CD14-positive monocyte (primary cell): ENCODE measurements at regions not wholly inside any gene's neighbourhood (a gene's known extent, or its start where the extent isn't known, plus 50 kb on each side); places are given as distances from the start of the nearest gene placed in this dataset.

Experiments used
- DNase-seq, 3 donors: peaks; one replicate each; pipeline ENCODE4 v3.0.0-alpha.2; 2011 to 2022
- H2AFZ ChIP-seq: 2 replicates; pipeline ENCODE4 v1.6.0; 2012; ENCODE audit warnings: mild to moderate bottlenecking, low read depth, low read length, inconsistent platforms; ENCODE audit not compliant: insufficient read depth, poor library complexity, severe bottlenecking
- H3K27ac ChIP-seq, 2 donors: 1 replicate in 1 of 2; 2 replicates in 1 of 2; pipeline ENCODE4 v1.5.1; 2012 to 2013; ENCODE audit warnings: low read length in 2 of 2, control low read depth in 1 of 2, inconsistent platforms in 1 of 2, low read depth in 1 of 2, mild to moderate bottlenecking in 1 of 2
- H3K27me3 ChIP-seq, 2 donors: one replicate each; pipeline versions ENCODE4 v1.6.0 to v1.6.1; 2011 to 2013; ENCODE audit warnings: low read length in 2 of 2; ENCODE audit not compliant: control insufficient read depth in 2 of 2, insufficient read depth in 2 of 2
- H3K36me3 ChIP-seq, 2 donors: replicated peaks in 1 of 2; 1 replicate in 1 of 2; 2 replicates in 1 of 2; pipeline versions ENCODE4 v1.5.1 to v1.6.1; 2012 to 2013; ENCODE audit warnings: low read length in 2 of 2, control low read depth in 1 of 2, inconsistent platforms in 1 of 2, mild to moderate bottlenecking in 1 of 2; ENCODE audit not compliant: insufficient read depth in 2 of 2, control insufficient read depth in 1 of 2
- H3K4me1 ChIP-seq, 2 donors: 1 replicate in 1 of 2; 2 replicates in 1 of 2; pipeline versions ENCODE4 v1.5.1 to v1.6.1; 2012 to 2013; ENCODE audit warnings: low read length in 2 of 2, control low read depth in 1 of 2, inconsistent platforms in 1 of 2, mild to moderate bottlenecking in 1 of 2, moderate library complexity in 1 of 2; ENCODE audit not compliant: insufficient read depth in 2 of 2, control insufficient read depth in 1 of 2
- H3K4me2 ChIP-seq: replicated peaks from 2 replicates; pipeline ENCODE3; 2012; ENCODE audit warnings: low read length, moderate library complexity, mild to moderate bottlenecking; ENCODE audit not compliant: poor library complexity, severe bottlenecking; ENCODE audit errors: extremely low read depth
- H3K4me3 ChIP-seq, 3 experiments: fragments of 200-600 bp in 1 of 3; sonication (generic) in 1 of 3; replicated peaks in 1 of 3; 1 replicate in 2 of 3; 2 replicates in 1 of 3; pipeline ENCODE4 v1.5.1; 2011 to 2013; ENCODE audit warnings: low read length in 3 of 3, mild to moderate bottlenecking in 3 of 3, control low read depth in 2 of 3, low read depth in 2 of 3, inconsistent platforms in 1 of 3, moderate library complexity in 1 of 3
- H3K79me2 ChIP-seq: 2 replicates; pipeline ENCODE4 v1.6.0; 2012; ENCODE audit warnings: mild to moderate bottlenecking, control low read depth, inconsistent platforms, low read length, moderate library complexity; ENCODE audit not compliant: insufficient read depth
- H3K9ac ChIP-seq: 2 replicates; pipeline ENCODE4 v1.6.0; 2017; ENCODE audit warnings: low read length, mild to moderate bottlenecking; ENCODE audit not compliant: insufficient read depth, poor library complexity, severe bottlenecking
- H3K9me3 ChIP-seq, 2 donors: replicated peaks in 1 of 2; 1 replicate in 1 of 2; 2 replicates in 1 of 2; pipeline versions ENCODE4 v1.5.1 to v1.6.1; 2012 to 2013; ENCODE audit warnings: low read length in 2 of 2, control low read depth in 1 of 2; ENCODE audit not compliant: control insufficient read depth in 1 of 2, insufficient read depth in 1 of 2
- H4K20me1 ChIP-seq: 2 replicates; pipeline ENCODE4 v1.6.0; 2012; ENCODE audit warnings: mild to moderate bottlenecking, low read length, control low read depth, moderate library complexity; ENCODE audit not compliant: insufficient read depth
- H3K27ac Mint-ChIP-seq, 7 donors: one replicate each; pipeline ENCODE4 v1.8.0; 2020; ENCODE audit warnings: mild to moderate bottlenecking in 7 of 7, mixed read lengths in 7 of 7, moderate library complexity in 6 of 7, inconsistent platforms in 2 of 7
- H3K27me3 Mint-ChIP-seq, 3 donors: one replicate each; pipeline ENCODE4 v1.8.0; 2021 to 2022; ENCODE audit warnings: low read depth in 3 of 3, mild to moderate bottlenecking in 3 of 3, mixed read lengths in 3 of 3, moderate library complexity in 3 of 3, inconsistent platforms in 1 of 3
- H3K36me3 Mint-ChIP-seq, 2 donors: one replicate each; pipeline ENCODE4 v1.8.0; 2020; ENCODE audit warnings: mixed read lengths in 2 of 2, inconsistent platforms in 1 of 2, mild to moderate bottlenecking in 1 of 2
- H3K4me1 Mint-ChIP-seq: one replicate; pipeline ENCODE4 v1.8.0; 2020; ENCODE audit warnings: mild to moderate bottlenecking, mixed read lengths
- H3K4me3 Mint-ChIP-seq, 2 donors: one replicate each; pipeline ENCODE4 v1.8.0; 2020; ENCODE audit warnings: mild to moderate bottlenecking in 2 of 2, mixed read lengths in 2 of 2, moderate library complexity in 1 of 2
- H3K9me3 Mint-ChIP-seq, 7 donors: one replicate each; pipeline ENCODE4 v1.8.0; 2020 to 2022; ENCODE audit warnings: mixed read lengths in 7 of 7, mild to moderate bottlenecking in 6 of 7, moderate library complexity in 6 of 7, inconsistent platforms in 2 of 7
- intact Hi-C, 2 donors: fragments of 100-400 bp; cut with micrococcal nuclease; formaldehyde crosslinking; loops; one replicate each; pipeline versions ENCODE4 v1.15.0 to v1.15.1; 2023
- TF ChIP-seq, protein P1 (sequence below): fragments of 200-600 bp; IDR thresholded peaks from one replicate; pipeline ENCODE4 v1.8.0; 2022; ENCODE audit warnings: antibody characterized with exemption, mild to moderate bottlenecking

- Mint-ChIP-seq H3K27me3 (no peaks in the 10 kb centered on the region), H3K4me1 (no peaks in the 10 kb centered on the region), H3K9me3 (peaks cover 0 to 7% (median 3%) of the 10 kb centered on the region in 7 donors), H3K27ac (no peak overlapping the region), H3K4me3 (no peak overlapping the region), H3K36me3 (no peaks in the 10 kb centered on the region)
- no peak overlapping the region for H2AFZ ChIP-seq
- no peaks in the 10 kb centered on the region for H3K4me1 ChIP-seq
- no peak overlapping the region for H3K9ac ChIP-seq
- H3K4me2 ChIP-seq = no peak overlapping the region
- H4K20me1 ChIP-seq = no peaks in the 10 kb centered on the region
- no peak for DNase-seq
- TF ChIP-seq, protein P1, sequence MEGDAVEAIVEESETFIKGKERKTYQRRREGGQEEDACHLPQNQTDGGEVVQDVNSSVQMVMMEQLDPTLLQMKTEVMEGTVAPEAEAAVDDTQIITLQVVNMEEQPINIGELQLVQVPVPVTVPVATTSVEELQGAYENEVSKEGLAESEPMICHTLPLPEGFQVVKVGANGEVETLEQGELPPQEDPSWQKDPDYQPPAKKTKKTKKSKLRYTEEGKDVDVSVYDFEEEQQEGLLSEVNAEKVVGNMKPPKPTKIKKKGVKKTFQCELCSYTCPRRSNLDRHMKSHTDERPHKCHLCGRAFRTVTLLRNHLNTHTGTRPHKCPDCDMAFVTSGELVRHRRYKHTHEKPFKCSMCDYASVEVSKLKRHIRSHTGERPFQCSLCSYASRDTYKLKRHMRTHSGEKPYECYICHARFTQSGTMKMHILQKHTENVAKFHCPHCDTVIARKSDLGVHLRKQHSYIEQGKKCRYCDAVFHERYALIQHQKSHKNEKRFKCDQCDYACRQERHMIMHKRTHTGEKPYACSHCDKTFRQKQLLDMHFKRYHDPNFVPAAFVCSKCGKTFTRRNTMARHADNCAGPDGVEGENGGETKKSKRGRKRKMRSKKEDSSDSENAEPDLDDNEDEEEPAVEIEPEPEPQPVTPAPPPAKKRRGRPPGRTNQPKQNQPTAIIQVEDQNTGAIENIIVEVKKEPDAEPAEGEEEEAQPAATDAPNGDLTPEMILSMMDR = no peak
- H3K36me3 ChIP-seq = no peaks in the 10 kb centered on the region
- intact Hi-C loops = no loop called here
- H3K27ac ChIP-seq = no peak overlapping the region
- H3K9me3 ChIP-seq = no peaks in the 10 kb centered on the region
- no peak overlapping the region for H3K4me3 ChIP-seq
- H3K27me3 ChIP-seq = no peaks in the 10 kb centered on the region
- H3K79me2 ChIP-seq = no peaks in the 10 kb centered on the region
These were observed 137.0 kb downstream of the SLITRK6 start for GRCh38 chr13:85662186-85662585.

GRCh38 chr13:85661675-85662074, 137.5 kb downstream of the SLITRK6 start:
- H2AFZ ChIP-seq = no peak overlapping the region
- Mint-ChIP-seq H3K9me3 (peaks cover 0 to 7% (median 3%) of the 10 kb centered on the region in 7 donors), H3K4me1 (no peaks in the 10 kb centered on the region), H3K27me3 (no peaks in the 10 kb centered on the region), H3K36me3 (no peaks in the 10 kb centered on the region), H3K27ac (no peak overlapping the region), H3K4me3 (no peak overlapping the region)
- H3K79me2 ChIP-seq = no peaks in the 10 kb centered on the region
- H3K27me3 ChIP-seq = no peaks in the 10 kb centered on the region
- H3K9ac ChIP-seq = no peak overlapping the region
- no peaks in the 10 kb centered on the region for H3K36me3 ChIP-seq
- H4K20me1 ChIP-seq = no peaks in the 10 kb centered on the region
- H3K4me3 ChIP-seq = no peak overlapping the region
- no peak overlapping the region for H3K4me2 ChIP-seq
- no peaks in the 10 kb centered on the region for H3K4me1 ChIP-seq
- intact Hi-C loops = no loop called here
- no peak overlapping the region for H3K27ac ChIP-seq
- H3K9me3 ChIP-seq = no peaks in the 10 kb centered on the region
- TF ChIP-seq, protein P1 = no peak
- DNase-seq = no peak
